Colonic mucosa (tissue), 4 donors: ENCODE measurements at regions not wholly inside any gene's neighbourhood (a gene's known extent, or its start where the extent isn't known, plus 50 kb on each side); places are given as distances from the start of the nearest gene placed in this dataset.

Experiments used
- DNase-seq: peaks from one replicate; pipeline ENCODE4 v3.0.0-alpha.2; 2020
- H3K27ac ChIP-seq: fragments of 200-600 bp; one replicate; pipeline ENCODE4 v1.8.0; 2021
- H3K27me3 ChIP-seq: fragments of 200-600 bp; one replicate; pipeline ENCODE4 v1.8.0; 2021
- H3K36me3 ChIP-seq: fragments of 200-600 bp; one replicate; pipeline ENCODE4 v1.8.0; 2021
- H3K4me1 ChIP-seq: fragments of 200-600 bp; one replicate; pipeline ENCODE4 v1.8.0; 2021; ENCODE audit warnings: mild to moderate bottlenecking
- H3K4me3 ChIP-seq: fragments of 200-600 bp; one replicate; pipeline ENCODE4 v1.8.0; 2021
- H3K9ac ChIP-seq, 2 donors: one replicate each; pipeline ENCODE4 v1.7.0; 2013; ENCODE audit warnings: control low read depth in 2 of 2, low read depth in 2 of 2, low read length in 2 of 2
- H3K9me3 ChIP-seq: fragments of 200-600 bp; one replicate; pipeline ENCODE4 v1.8.0; 2021
- CTCF ChIP-seq: fragments of 200-600 bp; IDR thresholded peaks from one replicate; pipeline ENCODE4 v1.8.0; 2022; ENCODE audit warnings: antibody characterized with exemption, mild to moderate bottlenecking
- intact Hi-C: fragments of 100-400 bp; cut with DNase I; formaldehyde crosslinking; loops from one replicate; pipeline ENCODE4 v1.14.1; 2022
- donor health status: healthy.
- donor health status: DM: no; HTN: no; CAD: no.
- donor health status: DM: no; HTN: no; CAD: no.

GRCh38 chr12:19030180-19030579, 99.4 kb upstream of the PLEKHA5 start:
- Histone ChIP-seq H3K9me3 (no peaks in the 10 kb centered on the region), H3K36me3 (no peaks in the 10 kb centered on the region), H3K9ac (no peak overlapping the region), H3K27ac (no peak overlapping the region), H3K4me3 (no peak overlapping the region), H3K27me3 (no peaks in the 10 kb centered on the region), H3K4me1 (no peaks in the 10 kb centered on the region)
- intact Hi-C loops: no loop called here
- TF ChIP-seq CTCF: no peak
- DNase-seq: no peak

- no peak for DNase-seq
- Histone ChIP-seq H3K27ac (no peak overlapping the region), H3K27me3 (no peaks in the 10 kb centered on the region), H3K9ac (no peak overlapping the region), H3K4me1 (no peaks in the 10 kb centered on the region), H3K4me3 (no peak overlapping the region), H3K36me3 (no peaks in the 10 kb centered on the region), H3K9me3 (no peaks in the 10 kb centered on the region)
- no peak for TF ChIP-seq CTCF
- intact Hi-C loops: no loop called here
Measured at GRCh38 chr12:19030603-19031002, 98.9 kb upstream of the PLEKHA5 start.

- no peaks in the 10 kb centered on the region for H3K4me1 ChIP-seq
- no peaks in the 10 kb centered on the region for H3K9me3 ChIP-seq
- no peak for TF ChIP-seq CTCF
- no peak overlapping the region for H3K27ac ChIP-seq
- intact Hi-C loops: no loop called here
- H3K36me3 ChIP-seq: no peaks in the 10 kb centered on the region
- H3K4me3 ChIP-seq: no peak overlapping the region
- no peak for DNase-seq
- H3K9ac ChIP-seq: no peak overlapping the region
- no peaks in the 10 kb centered on the region for H3K27me3 ChIP-seq
Measured at GRCh38 chr12:19031032-19031431, 98.5 kb upstream of the PLEKHA5 start.

- Histone ChIP-seq H3K36me3 (no peaks in the 10 kb centered on the region), H3K4me3 (no peak overlapping the region), H3K27ac (no peak overlapping the region), H3K4me1 (no peaks in the 10 kb centered on the region), H3K27me3 (no peaks in the 10 kb centered on the region), H3K9me3 (no peaks in the 10 kb centered on the region), H3K9ac (no peak overlapping the region)
- intact Hi-C loops: no loop called here
- TF ChIP-seq CTCF: no peak
- DNase-seq: no peak
Measured at GRCh38 chr12:19032826-19033225, 96.7 kb upstream of the PLEKHA5 start.

- DNase-seq: no peak
- no peaks in the 10 kb centered on the region for H3K4me1 ChIP-seq
- H3K4me3 ChIP-seq: no peak overlapping the region
- H3K9me3 ChIP-seq: no peaks in the 10 kb centered on the region
- no peak overlapping the region for H3K27ac ChIP-seq
- intact Hi-C loops: no loop called here
- no peaks in the 10 kb centered on the region for H3K27me3 ChIP-seq
- no peaks in the 10 kb centered on the region for H3K36me3 ChIP-seq
- no peak overlapping the region for H3K9ac ChIP-seq
- no peak for TF ChIP-seq CTCF
Measured at GRCh38 chr12:19033244-19033643, 96.3 kb upstream of the PLEKHA5 start.

GRCh38 chr12:19034937-19035336, 94.6 kb upstream of the PLEKHA5 start:
- H3K9me3 ChIP-seq: no peaks in the 10 kb centered on the region
- DNase-seq: no peak
- TF ChIP-seq CTCF: no peak
- no peaks in the 10 kb centered on the region for H3K36me3 ChIP-seq
- no peaks in the 10 kb centered on the region for H3K4me1 ChIP-seq
- no peaks in the 10 kb centered on the region for H3K27me3 ChIP-seq
- H3K4me3 ChIP-seq: no peak overlapping the region
- H3K9ac ChIP-seq: no peak overlapping the region
- H3K27ac ChIP-seq: no peak overlapping the region
- intact Hi-C loops: no loop called here
